ENCODE measurements at regions not wholly inside any gene's neighbourhood (a gene's known extent, or its start where the extent isn't known, plus 50 kb on each side); places are given as distances from the start of the nearest gene placed in this dataset.

DNA sequence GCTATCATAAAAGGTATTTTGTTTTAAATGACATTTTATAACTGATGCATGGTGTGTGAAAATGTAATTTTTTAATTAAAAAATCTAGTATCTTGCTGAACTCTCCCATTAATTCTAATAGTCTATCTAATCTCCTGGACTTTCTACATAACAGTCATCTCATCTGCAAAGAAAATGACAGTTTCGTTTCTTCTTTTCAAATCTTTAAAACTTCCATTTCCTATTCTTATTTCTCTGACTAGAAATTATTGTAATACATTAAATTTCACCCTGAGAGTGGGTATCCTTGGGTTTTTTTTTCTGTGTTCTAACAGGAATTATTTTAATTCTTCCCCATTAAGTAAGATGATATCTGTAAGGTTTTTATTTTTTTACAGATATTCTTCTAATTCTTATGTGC lies 120.1 kb downstream of the KCNF1 start:
- ATAC-seq (no peak), DNase-seq (no peak)
- WGBS, 2 donors, result 66 to 77% methylated on average over 1 of the region's 1 CpG
- Histone ChIP-seq H3K27me3 (peaks cover 0 to 8% (median 0%) of the 10 kb centered on the region in 7 donors), H3K4me1 (peaks cover 0 to 3% (median 0%) of the 10 kb centered on the region in 9 donors), H3K9me3 (peaks cover 0 to 29% (median 4%) of the 10 kb centered on the region in 11 donors), H3K27ac (no peak overlapping the region), H3K4me3 (no peak overlapping the region), H3K36me3 (no peaks in the 10 kb centered on the region)
- intact Hi-C loops (cut with DNase I), result no loop called here
- TF ChIP-seq, protein P1, sequence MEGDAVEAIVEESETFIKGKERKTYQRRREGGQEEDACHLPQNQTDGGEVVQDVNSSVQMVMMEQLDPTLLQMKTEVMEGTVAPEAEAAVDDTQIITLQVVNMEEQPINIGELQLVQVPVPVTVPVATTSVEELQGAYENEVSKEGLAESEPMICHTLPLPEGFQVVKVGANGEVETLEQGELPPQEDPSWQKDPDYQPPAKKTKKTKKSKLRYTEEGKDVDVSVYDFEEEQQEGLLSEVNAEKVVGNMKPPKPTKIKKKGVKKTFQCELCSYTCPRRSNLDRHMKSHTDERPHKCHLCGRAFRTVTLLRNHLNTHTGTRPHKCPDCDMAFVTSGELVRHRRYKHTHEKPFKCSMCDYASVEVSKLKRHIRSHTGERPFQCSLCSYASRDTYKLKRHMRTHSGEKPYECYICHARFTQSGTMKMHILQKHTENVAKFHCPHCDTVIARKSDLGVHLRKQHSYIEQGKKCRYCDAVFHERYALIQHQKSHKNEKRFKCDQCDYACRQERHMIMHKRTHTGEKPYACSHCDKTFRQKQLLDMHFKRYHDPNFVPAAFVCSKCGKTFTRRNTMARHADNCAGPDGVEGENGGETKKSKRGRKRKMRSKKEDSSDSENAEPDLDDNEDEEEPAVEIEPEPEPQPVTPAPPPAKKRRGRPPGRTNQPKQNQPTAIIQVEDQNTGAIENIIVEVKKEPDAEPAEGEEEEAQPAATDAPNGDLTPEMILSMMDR (IDR thresholded peaks at IDR 0.05), result no peak

DNA sequence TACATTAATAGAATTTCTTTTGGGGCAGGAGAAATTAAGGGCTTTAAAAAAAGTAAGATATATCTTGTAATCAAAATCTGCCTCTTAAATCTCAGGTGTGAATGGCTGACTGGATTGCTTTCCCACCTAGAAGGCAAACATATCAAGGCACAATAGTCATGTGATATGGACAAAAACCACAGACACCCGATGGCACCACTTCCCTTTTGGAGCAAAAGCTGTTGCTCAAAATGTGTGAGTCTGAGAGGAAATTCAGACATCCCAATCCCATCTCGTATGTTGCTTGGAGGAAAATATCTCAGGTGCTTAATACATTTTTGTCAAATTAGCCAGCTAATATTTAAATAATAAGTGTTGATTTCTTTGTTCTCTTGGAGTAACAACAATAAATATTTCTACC lies 120.7 kb downstream of the KCNF1 start:
- H3K4me1 ChIP-seq, result peaks cover 0 to 3% (median 0%) of the 10 kb centered on the region in 9 donors
- WGBS, 2 donors, result 66 to 76% methylated on average over 2 of the region's 2 CpGs
- no peak overlapping the region for H3K4me3 ChIP-seq
- DNase-seq (no peak), ATAC-seq (no peak)
- intact Hi-C loops (cut with DNase I), result no loop called here
- H3K9me3 ChIP-seq, result peaks cover 0 to 34% (median 8%) of the 10 kb centered on the region in 11 donors
- TF ChIP-seq, protein P1 (IDR thresholded peaks at IDR 0.05), result no peak
- no peak overlapping the region for H3K27ac ChIP-seq
- peaks cover 0 to 8% (median 0%) of the 10 kb centered on the region in 7 donors for H3K27me3 ChIP-seq
- no peaks in the 10 kb centered on the region for H3K36me3 ChIP-seq

DNA sequence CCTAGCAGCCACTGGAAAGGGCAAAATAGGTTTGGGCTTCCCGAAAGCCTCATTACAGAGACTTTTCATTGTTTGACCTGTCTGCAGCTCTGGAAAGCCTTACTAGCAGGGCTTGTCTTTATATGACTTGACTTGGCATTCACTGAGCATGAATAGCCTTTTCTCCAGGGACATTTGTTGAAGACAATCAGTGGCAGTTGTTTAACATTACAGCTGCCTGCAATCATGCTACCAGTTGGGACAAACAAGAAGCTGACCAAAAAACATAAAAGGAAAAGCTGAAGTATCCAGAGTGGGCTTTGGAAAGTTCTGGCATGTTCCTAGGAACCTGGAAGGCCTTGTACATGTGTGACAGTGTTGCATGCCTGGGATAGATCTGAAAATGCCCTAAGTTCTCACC lies 121.4 kb downstream of the KCNF1 start:
- no peaks in the 10 kb centered on the region for H3K36me3 ChIP-seq
- peaks cover 0 to 41% (median 13%) of the 10 kb centered on the region in 11 donors for H3K9me3 ChIP-seq
- TF ChIP-seq, protein P1 (IDR thresholded peaks at IDR 0.05), result no peak
- no peak for DNase-seq
- no peak overlapping the region for H3K27ac ChIP-seq
- H3K27me3 ChIP-seq, result peaks cover 0 to 8% (median 0%) of the 10 kb centered on the region in 7 donors
- no peak overlapping the region for H3K4me3 ChIP-seq
- peaks cover 0 to 3% (median 0%) of the 10 kb centered on the region in 9 donors for H3K4me1 ChIP-seq
- ATAC-seq, result no peak
- intact Hi-C loops (cut with DNase I), result no loop called here
- WGBS, 2 donors, result 77 to 93% methylated on average over 1 of the region's 1 CpG

DNA sequence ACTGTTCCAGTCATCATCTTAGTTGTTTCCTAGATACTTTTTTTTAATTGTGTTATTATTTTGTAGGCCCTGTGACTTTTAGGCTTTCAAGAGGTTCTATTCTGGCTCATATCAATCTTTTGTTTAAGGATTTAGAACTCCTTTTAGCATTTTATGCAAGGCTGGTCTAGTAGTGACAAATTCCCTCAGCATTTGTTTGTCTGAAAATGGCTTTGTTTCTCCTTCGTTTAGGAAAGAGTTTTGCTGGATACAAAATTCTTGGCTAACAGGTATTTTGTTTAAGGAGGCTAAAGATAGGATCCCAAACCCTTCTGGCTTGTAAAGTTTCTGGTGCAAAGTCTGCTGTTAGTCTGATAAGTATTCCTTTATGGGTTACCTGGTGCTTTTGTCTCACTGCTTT lies 116.6 kb upstream of the SLC66A3 start:
- H3K4me1 ChIP-seq, result no peaks in the 10 kb centered on the region
- peaks cover 0 to 13% (median 0%) of the 10 kb centered on the region in 7 donors for H3K27me3 ChIP-seq
- H3K4me3 ChIP-seq, result no peak overlapping the region
- intact Hi-C loops (cut with DNase I), result no loop called here
- TF ChIP-seq, protein P1 (IDR thresholded peaks at IDR 0.05), result no peak
- DNase-seq (no peak), ATAC-seq (no peak)
- no peak overlapping the region for H3K27ac ChIP-seq
- whole genome bisulfite sequencing, 2 donors, result 81 to 92% methylated on average over 1 of the region's 1 CpG
- peaks cover 0 to 46% (median 21%) of the 10 kb centered on the region in 11 donors for H3K9me3 ChIP-seq
- H3K36me3 ChIP-seq, result no peaks in the 10 kb centered on the region

Data from heart right ventricle (tissue), 16 donors.